ENCODE measurements at regions not wholly inside any gene's neighbourhood (a gene's known extent, or its start where the extent isn't known, plus 50 kb on each side); places are given as distances from the start of the nearest gene placed in this dataset.
"Not testable (repeated sequence)": the region's sequence is repeated elsewhere in the genome, so short reads cannot be mapped to it uniquely, and the experiment has no call there.

DNA sequence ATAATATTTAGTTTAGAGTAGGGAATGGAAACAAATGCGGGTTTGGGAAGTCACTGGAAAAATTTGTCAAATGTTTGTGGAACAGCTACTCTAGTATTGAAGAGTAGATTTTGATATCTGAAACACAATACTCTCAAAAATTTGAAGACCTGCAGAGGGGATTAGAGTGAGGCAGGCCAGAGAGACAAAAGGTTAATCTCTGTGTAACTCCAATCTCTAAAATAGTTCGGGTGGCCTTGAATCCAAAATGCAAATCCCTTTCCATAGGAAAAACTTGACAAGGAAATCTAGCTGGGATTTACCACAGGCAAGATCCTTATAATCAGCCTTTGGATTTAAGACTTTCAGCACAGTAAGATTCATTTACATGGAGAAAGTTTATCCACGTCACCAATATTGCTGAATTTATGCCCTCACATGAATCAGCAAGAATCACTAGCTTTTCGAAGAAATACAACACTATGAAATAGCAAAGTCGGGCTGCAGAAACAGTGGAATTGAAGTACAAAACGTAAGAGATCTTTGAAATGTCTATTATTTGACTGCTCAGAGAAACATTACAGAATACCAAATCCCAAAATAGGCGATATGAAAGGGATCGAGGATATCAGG lies 423.7 kb upstream of the ZNF804A start:
- DNase-seq (ENCODE audit: low read depth in 3 of 3, low spot score in 2 of 3) = no peak

DNA sequence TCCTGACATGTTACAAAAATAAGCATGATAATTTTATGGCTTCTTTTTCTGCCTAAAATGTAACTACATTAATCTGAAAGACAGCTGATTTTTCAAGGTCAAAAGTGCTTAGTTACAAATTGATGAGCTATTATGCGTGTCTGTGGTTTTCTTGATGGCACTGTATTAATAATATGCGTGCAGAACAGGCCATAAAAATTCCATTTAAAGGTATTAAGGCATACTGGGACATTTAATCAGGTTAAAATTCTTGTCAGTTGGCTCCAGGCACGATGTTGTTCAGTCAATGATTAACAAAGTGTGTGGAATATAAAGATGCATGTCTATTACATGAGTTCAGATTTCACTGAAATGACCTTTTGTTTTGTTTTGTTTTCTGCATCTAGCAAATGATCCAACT lies 420.1 kb upstream of the ZNF804A start:
- DNase-seq (ENCODE audit: low read depth in 3 of 3, low spot score in 2 of 3) = no peak

DNA sequence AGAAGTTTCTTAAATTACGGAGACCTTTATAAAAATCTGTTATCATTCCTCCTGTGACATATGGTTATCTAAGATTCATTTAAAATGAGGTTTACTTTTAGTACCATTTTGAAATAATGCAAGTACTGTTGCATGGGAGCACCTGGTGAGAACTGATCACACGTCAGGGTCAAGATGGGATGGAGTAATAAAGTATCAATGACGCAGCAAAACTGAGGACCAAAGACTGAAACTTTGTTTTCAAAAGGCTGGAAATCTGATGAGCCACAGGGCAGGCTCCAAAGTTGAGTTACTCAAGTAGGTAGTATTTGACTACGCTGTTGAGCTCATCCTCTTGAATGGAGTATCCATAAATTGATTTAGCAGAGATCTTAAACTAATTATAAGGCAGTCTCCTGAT lies 411.9 kb upstream of the ZNF804A start:
- no peak for DNase-seq (ENCODE audit: low read depth in 3 of 3, low spot score in 2 of 3)

DNA sequence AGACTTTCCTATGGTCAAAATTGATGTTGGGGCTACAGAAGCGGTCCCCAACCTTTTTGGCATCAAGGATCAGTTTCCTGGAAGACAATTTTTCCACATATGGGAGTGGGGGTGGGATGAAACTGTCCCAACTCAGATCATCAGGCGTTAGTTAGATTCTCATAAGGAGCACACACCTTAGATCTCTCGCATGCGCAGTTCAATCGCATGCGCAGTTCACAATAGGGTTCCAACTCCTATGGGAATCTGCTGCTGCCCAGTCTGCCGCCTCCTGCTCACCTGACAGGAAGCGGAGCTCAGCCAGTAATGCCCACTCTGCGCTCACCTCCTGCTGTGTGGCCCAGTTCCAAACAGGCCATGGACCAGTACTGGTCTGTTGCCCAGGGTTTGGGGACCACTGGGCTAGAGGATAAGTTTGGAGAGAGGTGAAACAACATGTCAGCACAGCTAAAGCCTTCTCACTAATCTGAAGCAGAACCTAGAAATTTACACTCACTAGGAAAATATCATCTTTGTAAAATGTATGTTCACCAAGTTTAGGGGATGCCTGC lies 410.8 kb upstream of the ZNF804A start:
- DNase-seq (ENCODE audit: low read depth in 3 of 3, low spot score in 2 of 3) = no peak

DNA sequence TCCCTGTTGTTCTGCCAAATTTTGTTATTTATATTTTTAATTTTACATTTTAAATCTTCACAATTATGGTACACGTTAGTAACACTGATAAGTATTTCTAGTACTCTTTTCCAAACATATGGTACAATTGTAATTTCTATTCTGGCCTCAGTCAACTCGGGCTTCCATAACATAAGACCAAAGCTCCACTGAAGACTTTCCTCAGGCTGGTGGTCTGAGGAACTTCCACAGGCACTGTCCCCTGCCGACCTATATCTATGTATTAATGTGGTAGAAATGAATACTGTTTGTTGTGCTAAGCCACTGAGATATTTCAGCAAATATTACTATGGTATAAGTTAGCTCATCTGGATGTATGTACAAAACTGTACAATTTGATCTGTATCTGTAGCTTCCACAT lies 407.6 kb upstream of the ZNF804A start:
- no peak for DNase-seq (ENCODE audit: low read depth in 3 of 3, low spot score in 2 of 3)

DNA sequence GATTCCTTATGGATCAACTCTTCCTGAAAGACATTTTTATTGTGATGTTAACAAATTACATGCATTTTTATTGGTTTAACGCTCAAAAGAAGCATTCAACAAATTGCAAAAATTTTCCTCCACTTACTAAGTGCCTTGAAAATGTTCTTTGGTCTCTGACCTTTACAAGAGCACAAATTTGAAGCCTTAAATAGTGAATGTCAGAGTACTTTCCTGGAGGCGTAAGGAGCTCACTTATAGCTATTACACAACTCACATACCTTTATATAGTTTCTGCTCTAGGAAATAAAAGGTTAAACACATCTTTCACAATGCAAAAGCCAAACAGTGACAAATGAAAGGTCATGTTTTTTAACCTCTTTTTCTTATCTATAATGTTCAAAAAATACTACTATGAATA lies 405.7 kb upstream of the ZNF804A start:
- DNase-seq (ENCODE audit: low read depth in 3 of 3, low spot score in 2 of 3) = no peak

DNA sequence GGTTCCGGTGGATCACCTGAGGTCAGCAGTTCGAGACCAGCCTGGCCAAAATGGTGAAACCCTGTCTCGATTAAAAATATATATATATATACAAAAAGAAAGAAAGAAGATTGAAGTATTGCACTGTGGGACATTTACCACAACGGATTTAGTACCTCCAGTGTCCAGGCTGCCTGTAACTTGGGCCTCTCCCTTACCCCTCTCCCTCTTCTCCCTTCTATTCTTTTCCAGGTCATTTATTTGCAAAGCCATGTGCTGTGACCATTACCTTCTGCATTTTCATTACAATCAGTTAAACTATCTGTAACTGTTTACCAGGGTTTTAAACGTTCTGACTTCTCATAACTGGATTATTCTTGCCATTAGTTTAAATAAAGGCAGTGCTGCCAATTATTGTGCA lies 400.9 kb upstream of the ZNF804A start:
- no peak for DNase-seq (ENCODE audit: low read depth in 3 of 3, low spot score in 2 of 3)

- not testable (repeated sequence) for DNase-seq (ENCODE audit: low read depth in 3 of 3, low spot score in 2 of 3)
These were observed 399.5 kb upstream of the ZNF804A start for GRCh38 chr2:184198791-184199190.

GRCh38 chr2:184199274-184199673 lies 399.1 kb upstream of the ZNF804A start:
- no peak for DNase-seq (ENCODE audit: low read depth in 3 of 3, low spot score in 2 of 3)

GRCh38 chr2:184201246-184201645 lies 397.1 kb upstream of the ZNF804A start:
- no peak for DNase-seq (ENCODE audit: low read depth in 3 of 3, low spot score in 2 of 3)

DNA sequence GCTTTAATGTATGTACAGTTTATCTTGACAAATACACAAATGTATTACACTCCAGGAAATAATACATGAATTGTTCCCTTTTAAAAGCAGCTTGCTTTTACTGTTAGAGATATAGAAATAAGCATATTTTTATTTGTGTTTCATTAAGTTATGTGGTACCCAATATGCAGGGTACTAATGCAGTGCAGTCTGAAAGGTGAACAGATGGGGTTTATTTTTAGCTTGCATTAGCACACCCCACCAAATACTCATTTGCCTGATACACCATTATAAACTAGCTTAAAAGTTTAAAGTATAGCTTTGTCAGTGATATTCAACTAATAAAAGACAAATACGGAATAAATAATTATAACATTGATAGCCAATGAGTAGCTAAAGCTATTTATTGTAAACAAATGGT lies 394.7 kb upstream of the ZNF804A start:
- DNase-seq (ENCODE audit: low read depth in 3 of 3, low spot score in 2 of 3) = no peak

- DNase-seq (ENCODE audit: low read depth in 3 of 3, low spot score in 2 of 3) = no peak
These were observed 393.2 kb upstream of the ZNF804A start for GRCh38 chr2:184205048-184205596.

- no peak for DNase-seq (ENCODE audit: low read depth in 3 of 3, low spot score in 2 of 3)
These were observed 392.3 kb upstream of the ZNF804A start for GRCh38 chr2:184206045-184206444.

GRCh38 chr2:184210329-184210728 lies 388.0 kb upstream of the ZNF804A start:
- DNase-seq (ENCODE audit: low read depth in 3 of 3, low spot score in 2 of 3) = no peak

GRCh38 chr2:184215745-184216144 lies 382.6 kb upstream of the ZNF804A start:
- no peak for DNase-seq (ENCODE audit: low read depth in 3 of 3, low spot score in 2 of 3)

DNA sequence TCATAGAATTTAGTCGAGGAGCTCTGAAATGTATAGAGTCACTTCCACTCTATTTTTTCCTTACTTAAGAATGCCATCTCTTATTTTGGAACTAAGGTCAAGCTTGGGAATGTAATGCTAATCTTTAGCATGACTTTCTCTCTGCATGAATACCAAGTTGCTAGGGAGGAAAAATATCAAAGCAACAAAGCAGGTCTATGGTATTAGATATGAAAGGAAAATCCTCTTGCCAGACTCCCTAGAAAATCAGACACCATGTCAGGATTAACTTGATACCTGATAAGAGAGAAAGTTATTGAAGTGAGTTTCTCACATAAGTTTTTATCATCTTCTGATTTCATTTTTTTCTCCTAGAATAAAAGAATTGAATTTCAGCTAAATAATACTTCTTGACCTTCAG lies 341.7 kb upstream of the ZNF804A start:
- no peak for DNase-seq (ENCODE audit: low read depth in 3 of 3, low spot score in 2 of 3)

GRCh38 chr2:184261331-184261730 lies 337.0 kb upstream of the ZNF804A start:
- no peak for DNase-seq (ENCODE audit: low read depth in 3 of 3, low spot score in 2 of 3)

DNA sequence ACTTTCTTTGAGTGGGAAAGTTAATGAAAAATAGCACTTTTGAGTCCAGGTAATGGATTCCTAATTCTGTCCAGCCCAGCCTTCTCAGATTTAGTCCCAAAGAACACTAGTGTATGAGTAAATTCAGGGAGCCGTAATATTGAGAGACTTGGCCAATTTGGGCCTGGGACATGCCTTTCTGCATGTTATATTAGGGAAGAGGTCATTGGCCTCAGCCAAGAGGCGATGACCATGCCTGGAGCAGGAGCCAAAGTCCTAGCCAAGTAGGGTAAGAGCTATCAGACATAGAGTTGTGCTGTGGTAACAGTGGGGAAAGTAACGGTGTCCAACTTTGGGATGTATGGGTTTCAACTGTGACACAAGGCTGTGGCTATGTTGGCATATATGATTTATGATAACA lies 336.5 kb upstream of the ZNF804A start:
- DNase-seq (ENCODE audit: low read depth in 3 of 3, low spot score in 2 of 3) = no peak

DNA sequence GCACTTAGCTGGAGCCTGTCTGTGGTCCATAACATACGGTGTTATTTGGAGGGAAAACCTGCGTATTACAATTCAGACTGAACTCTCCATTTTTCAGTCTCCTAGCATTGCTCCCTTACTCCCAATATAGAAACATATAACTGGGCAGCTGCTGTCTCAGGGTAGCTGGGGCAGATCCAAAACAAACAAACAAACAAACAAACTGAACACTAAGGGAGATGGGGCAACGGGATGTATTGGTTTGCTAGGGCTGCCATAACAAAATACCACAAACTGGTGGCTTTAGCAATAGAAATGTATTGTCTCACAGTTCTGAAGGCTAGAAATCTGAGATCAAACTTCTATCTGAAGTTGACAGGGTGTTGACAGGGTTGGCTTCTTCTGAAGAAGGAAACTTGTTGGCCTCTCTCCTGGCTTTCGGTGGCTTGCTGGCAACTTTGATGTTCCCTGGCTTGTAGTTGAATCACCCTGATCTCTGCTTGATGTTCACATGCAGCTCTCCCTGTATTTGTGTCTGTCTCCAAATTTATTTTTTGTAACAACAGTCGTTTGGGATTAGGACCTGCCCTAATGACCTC lies 329.3 kb upstream of the ZNF804A start:
- no peak for DNase-seq (ENCODE audit: low read depth in 3 of 3, low spot score in 2 of 3)

DNA sequence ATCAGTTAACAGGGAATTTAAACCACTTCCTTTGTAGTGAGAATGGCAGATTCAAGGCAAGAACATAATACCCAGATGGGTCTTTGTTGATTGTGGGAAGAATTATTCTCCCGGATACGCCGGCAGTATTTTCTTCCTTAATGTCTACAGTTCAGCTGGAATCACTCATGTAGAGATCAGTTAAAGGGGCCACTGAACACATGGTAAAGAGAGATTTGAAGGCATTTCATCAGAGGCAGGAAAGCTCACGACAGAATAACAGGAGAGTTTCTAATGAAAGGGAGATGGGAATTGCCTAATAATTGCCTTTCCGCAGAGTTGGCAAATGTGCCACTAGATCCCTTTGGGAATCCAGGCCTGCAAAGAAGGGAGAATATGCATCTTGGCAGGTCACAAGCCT lies 327.7 kb upstream of the ZNF804A start:
- DNase-seq (ENCODE audit: low read depth in 3 of 3, low spot score in 2 of 3) = no peak

DNA sequence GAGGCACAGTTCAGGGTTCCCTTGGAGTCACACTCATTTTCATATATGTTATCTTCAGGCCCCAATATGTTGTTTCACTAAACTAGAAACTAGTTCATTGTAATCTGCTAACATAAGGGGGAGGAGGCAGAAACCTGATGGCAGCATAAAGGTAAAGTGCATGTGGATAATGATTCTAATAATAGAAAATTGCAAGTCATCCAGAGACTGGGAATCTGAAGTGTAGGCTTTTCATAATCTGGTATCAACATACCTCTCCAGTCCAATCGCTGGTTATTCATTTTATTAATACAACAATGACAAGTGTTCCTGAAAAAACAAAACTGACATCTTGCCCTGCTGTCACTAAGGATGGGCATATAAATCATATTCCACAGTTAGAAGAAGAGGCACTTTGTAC lies 326.3 kb upstream of the ZNF804A start:
- no peak for DNase-seq (ENCODE audit: low read depth in 3 of 3, low spot score in 2 of 3)

GRCh38 chr2:184294831-184295230 lies 303.5 kb upstream of the ZNF804A start:
- DNase-seq (ENCODE audit: low read depth in 3 of 3, low spot score in 2 of 3) = no peak

Data from right renal cortex interstitium (tissue), 3 donors.